ENCODE measurements at regions not wholly inside any gene's neighbourhood (a gene's known extent, or its start where the extent isn't known, plus 50 kb on each side); places are given as distances from the start of the nearest gene placed in this dataset.

DNA sequence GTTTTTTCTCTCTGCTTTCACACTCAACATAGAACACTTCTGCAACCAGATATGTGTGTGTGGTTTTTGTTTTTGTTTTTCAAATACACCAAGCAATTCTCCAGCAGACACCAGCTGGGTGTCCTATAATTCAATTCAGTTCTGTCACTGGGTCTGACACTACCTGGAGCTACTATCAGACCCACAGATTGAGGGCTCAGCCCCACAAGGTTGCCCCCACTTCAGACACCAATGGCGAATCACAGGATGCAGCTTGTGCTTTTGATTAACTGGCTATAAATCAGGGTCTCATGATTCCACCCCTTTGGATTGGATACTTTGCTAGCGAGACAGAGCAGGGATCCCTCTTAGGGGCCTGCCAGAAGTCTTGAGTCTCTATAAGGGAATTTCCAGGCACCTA, 462.2 kb upstream of the NRP1 start:
- no peaks in the 10 kb centered on the region for H3K9me3 ChIP-seq (replicated peaks in 1 of 3)
- H3K27ac ChIP-seq, result no peak overlapping the region
- H3K36me3 ChIP-seq (replicated peaks in 1 of 2), result no peaks in the 10 kb centered on the region
- intact Hi-C loops (cut with DNase I), result no loop called here
- 85 to 97% (median 92%) methylated on average over 2 of the region's 2 CpGs for WGBS, 4 donors
- H3K27me3 ChIP-seq, result no peaks in the 10 kb centered on the region
- TF ChIP-seq CTCF (IDR thresholded peaks at IDR 0.05), result no peak
- no peak for TF ChIP-seq POLR2A (IDR thresholded peaks at IDR 0.05)
- no peaks in the 10 kb centered on the region for H3K4me1 ChIP-seq (replicated peaks in 1 of 2)
- no peak for DNase-seq
- no peak overlapping the region for H3K4me3 ChIP-seq

DNA sequence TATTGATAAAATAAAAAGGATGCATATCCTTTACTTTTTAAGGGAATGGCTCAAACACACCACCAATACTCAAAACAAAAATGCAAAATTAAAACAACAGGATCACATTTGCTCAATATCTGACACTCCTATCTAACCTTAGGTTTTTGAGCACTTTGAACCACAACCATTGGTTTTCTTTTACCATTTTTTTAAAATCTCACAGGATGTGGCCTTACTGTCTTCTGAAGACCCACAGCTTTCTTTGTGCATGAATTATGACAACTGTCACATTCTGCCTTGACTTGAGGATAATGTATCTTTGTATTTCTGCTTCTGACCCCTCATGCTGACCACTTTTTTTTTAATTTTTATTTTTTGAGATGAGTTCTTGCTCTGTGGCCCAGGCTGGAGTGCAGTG, 461.1 kb upstream of the NRP1 start:
- no peaks in the 10 kb centered on the region for H3K27me3 ChIP-seq
- H3K9me3 ChIP-seq (replicated peaks in 1 of 3), result no peaks in the 10 kb centered on the region
- H3K27ac ChIP-seq, result no peak overlapping the region
- H3K4me3 ChIP-seq, result no peak overlapping the region
- no peaks in the 10 kb centered on the region for H3K4me1 ChIP-seq (replicated peaks in 1 of 2)
- no peak for TF ChIP-seq POLR2A (IDR thresholded peaks at IDR 0.05)
- no peak for TF ChIP-seq CTCF (IDR thresholded peaks at IDR 0.05)
- intact Hi-C loops (cut with DNase I), result no loop called here
- DNase-seq, result no peak
- no peaks in the 10 kb centered on the region for H3K36me3 ChIP-seq (replicated peaks in 1 of 2)

DNA sequence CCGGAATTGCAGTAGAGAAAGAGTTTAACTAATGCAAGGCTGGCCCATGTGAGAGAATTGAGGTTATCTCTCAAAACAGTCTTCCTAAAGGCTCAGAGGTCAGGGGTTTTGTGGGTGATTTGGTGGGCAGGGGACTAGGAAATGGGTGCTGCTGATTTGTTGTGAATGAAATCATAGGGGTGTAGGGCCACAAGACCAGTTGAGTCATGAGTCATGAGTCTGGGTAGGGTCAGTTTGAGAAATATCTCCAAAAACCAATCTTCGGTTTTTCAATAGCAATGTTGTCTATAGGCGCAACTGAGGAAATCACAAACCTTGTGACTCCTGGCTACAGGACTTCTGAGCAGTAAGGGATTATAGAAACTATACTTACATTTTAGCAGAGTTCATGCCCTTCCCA, 460.0 kb upstream of the NRP1 start:
- TF ChIP-seq POLR2A (IDR thresholded peaks at IDR 0.05), result no peak
- no peak for TF ChIP-seq CTCF (IDR thresholded peaks at IDR 0.05)
- intact Hi-C loops (cut with DNase I), result no loop called here
- no peak overlapping the region for H3K27ac ChIP-seq
- 54 to 70% (median 63%) methylated on average over 3 of the region's 3 CpGs for WGBS, 4 donors
- no peak for DNase-seq
- H3K4me3 ChIP-seq, result no peak overlapping the region
- no peaks in the 10 kb centered on the region for H3K27me3 ChIP-seq
- H3K36me3 ChIP-seq (replicated peaks in 1 of 2), result no peaks in the 10 kb centered on the region
- no peaks in the 10 kb centered on the region for H3K4me1 ChIP-seq (replicated peaks in 1 of 2)
- H3K9me3 ChIP-seq (replicated peaks in 1 of 3), result no peaks in the 10 kb centered on the region

- Histone ChIP-seq H3K36me3 (replicated peaks in 1 of 2) (no peaks in the 10 kb centered on the region), H3K9me3 (replicated peaks in 1 of 3) (no peaks in the 10 kb centered on the region), H3K4me3 (no peak overlapping the region), H3K4me1 (replicated peaks in 1 of 2) (no peaks in the 10 kb centered on the region), H3K27ac (no peak overlapping the region), H3K27me3 (no peaks in the 10 kb centered on the region)
- no peak for TF ChIP-seq CTCF (IDR thresholded peaks at IDR 0.05)
- no peak for TF ChIP-seq POLR2A (IDR thresholded peaks at IDR 0.05)
- intact Hi-C loops (cut with DNase I), result no loop called here
- no peak for DNase-seq
- 61 to 86% (median 78%) methylated on average over 2 of the region's 2 CpGs for WGBS, 4 donors
Measured at GRCh38 chr10:33793793-33794192, 459.3 kb upstream of the NRP1 start.

Data from adrenal gland (tissue), 9 donors.